ENCODE measurements at regions not wholly inside any gene's neighbourhood (a gene's known extent, or its start where the extent isn't known, plus 50 kb on each side); places are given as distances from the start of the nearest gene placed in this dataset.
"Not testable (repeated sequence)": the region's sequence is repeated elsewhere in the genome, so short reads cannot be mapped to it uniquely, and the experiment has no call there.

DNA sequence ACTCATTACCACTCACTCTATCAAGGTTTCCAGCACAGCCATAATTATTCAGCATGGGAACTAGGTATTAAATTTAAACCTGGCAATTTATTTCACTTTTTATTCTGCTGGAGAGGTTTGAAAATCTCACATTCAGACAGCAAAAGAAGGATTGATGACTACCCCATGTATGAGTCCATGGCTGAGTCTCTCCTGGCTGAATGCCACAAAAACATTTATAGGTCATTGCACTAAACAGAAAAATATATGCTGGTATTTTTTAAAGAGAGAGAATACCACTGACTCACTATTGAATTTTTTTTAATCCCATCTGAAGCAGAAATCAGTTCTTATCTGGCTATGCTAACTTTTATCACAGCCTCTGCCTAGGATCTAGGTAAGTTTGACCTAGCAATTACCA is 336.3 kb downstream of the PPP1R3A start:
- DNase-seq, result no peak

DNA sequence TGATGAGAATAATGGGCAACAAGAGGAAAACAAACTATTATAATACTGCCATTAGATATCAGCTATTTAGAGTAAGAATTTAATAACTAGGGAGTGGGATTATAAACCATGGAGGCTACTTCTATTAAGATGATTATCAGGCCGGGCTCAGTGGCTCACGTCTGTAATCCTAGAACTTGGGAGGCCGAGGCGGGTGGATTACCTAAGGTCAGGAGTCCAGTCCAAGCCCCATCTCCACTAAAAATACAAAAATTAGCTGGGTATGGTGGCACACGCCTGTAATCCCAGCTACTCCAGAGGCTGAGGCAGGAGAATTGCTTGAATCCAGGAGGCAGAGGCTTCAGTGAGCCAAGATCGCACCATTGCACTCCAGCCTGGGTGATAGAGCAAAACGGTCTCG is 355.6 kb downstream of the PPP1R3A start:
- not testable (repeated sequence) for DNase-seq

DNA sequence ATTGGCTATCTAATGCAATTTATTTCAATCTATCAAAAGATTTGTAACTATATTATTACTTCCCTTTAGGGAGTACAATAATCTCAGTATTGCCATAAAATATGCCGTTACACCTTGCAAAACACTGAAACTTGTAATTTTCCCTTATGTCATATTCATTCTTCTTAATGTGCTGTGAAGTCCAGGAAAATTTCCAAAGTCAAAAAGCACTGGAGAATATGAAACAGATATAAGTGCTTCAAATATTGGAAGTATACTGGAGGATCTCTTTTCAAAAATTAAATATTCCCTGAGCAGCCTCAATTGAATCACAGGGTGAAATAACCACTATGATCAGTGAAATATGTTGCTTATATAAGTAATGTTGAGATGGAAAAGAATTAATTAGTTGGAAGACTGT is 356.0 kb downstream of the PPP1R3A start:
- no peak for DNase-seq

DNA sequence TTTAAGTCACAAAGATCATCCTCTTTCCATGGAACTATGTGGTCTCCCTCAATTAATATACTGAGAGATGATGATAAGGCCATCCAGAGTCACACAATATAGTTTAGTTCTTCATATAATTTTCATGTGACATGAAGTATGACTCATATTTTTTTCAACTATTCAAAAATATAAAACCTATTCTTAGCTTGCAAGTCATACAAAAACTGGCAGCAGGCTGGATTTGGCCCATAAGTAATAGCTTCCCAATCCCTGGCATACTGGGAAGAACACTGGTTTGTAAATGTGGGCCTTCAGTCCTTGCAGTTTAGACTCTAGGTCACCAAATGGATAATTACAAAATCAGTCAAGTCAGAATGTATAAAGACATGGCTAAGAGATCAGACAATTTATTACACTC is 356.6 kb downstream of the PPP1R3A start:
- no peak for DNase-seq

DNA sequence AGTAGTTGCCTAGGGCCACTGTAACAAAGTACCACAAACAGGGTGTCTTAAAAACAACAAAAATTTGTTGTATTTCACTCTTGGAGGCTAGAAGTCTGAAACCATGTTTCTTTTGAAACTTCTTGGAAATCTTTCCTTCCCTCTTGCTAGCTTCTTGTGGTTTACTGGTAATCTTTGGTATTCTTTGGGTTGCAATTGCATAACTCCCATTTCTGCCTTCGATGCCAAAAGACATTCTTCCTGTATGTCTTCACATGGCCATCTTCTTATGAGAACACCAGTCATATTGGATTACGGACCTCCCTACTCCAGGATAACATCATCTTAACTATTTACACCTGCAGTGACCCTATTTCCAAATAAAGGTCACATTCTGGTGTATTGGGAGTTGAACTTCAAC is 357.4 kb downstream of the PPP1R3A start:
- DNase-seq, result no peak

DNA sequence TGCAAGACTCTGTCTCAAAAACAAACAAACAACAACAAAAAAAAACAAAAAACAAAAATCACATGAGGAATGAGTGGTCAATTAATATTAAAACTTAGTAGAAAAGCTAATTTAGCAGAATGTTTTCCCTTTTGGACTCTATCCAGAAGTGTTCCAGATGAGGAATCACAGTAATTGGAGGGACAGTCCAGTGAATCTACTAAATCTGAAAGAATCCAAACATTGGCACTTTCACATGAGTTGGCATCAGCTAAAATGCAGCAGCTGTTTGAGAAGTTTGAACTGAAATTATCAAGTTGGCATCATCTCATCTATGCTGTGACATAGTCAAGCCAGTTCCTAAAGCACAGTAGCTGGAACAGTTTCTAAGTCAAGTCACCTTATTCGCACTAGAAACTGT is 367.8 kb downstream of the PPP1R3A start:
- DNase-seq, result no peak

DNA sequence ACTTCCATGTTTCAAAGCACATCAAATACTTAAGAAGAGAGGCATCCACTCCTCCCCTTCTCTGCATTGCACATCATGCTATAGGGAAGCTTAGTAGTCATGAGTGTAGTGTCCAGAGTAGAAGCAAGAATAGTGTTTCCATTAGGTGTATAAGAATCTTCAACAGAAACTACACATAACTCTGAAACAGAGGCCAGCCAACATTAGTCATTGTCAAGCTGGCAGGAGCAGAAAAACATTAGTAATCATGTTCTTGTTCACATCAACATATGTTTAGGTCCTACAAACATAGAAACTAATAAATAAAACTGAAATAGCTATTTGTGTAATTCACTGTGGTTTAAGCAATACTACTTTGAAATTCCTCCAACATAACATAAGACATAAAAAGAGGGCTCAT is 370.2 kb downstream of the PPP1R3A start:
- no peak for DNase-seq

DNA sequence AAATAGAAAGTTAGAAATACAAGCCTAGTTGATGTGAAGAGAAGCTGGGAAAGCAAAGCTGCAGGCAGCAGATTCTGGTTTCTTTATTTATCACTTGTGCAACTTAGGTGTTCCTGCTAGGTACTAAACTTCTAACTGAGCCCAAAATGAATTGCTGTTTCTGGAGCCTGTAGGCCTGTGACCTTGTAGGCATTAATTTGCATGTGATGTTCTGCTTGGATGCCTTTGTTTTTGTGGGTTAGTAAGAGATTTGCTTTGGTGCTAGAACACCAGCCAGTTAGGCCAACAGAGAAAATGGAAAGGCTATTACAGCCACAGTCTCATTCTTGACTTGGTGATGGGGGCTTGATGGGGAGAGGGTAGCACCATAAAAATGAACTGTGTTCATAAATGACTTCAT is 370.7 kb downstream of the PPP1R3A start:
- no peak for DNase-seq

DNA sequence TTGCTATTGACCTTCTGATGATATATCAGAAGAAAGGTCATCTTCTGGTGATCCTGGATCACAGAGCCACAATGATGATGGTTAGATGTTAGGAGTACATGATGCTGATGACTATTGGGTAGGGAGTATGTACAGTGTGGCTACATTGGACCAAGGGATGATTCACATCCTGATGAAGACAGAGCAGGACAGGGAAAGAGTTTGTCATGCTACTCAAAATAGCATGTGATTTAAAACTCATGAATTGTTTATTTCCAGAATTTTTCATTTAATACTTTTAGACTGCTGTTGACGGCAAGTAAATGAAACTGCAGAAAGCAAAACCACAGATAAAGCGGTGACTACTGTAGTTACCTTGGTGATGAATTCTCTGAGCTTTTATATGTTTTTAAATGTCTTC is 397.3 kb downstream of the PPP1R3A start:
- DNase-seq, result no peak

DNA sequence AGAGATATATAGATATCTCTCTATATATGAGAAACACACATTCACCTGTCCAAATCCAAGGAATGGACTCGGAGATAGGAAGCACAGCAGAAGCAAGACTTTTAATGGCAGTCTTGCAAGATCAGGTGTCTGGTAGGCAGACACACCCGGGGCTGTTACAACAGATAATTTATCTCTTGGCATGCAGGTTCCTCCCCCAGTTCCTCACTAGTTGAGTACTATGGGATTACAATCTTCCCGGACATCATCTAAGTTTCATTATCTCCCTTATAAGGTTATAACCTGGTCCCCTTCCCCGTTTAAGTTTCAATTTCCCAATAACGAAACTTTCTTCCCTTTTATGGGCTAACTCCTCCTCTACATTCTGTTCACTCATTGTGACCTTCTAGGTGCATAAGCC is 399.3 kb downstream of the PPP1R3A start:
- DNase-seq, result no peak

DNA sequence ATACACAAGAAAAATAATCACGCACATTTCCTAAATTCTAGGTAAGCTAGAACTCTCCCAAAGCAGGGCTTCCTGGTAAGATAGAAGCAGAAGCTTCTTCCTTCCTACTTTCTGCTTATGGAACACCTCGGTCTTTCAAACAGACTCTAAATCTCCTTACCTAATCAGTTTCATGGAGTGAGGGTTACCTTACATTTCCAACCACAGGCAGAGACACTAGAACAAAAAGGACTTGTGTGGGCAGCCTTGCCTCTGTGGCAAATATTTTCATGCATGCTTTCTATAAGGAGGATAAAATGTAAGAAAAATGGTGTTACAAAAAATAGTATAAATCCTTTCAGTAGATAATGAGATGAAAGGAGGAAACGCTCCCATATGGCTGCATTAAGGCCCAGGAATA is 386.3 kb upstream of the SMIM30 start:
- DNase-seq, result no peak

DNA sequence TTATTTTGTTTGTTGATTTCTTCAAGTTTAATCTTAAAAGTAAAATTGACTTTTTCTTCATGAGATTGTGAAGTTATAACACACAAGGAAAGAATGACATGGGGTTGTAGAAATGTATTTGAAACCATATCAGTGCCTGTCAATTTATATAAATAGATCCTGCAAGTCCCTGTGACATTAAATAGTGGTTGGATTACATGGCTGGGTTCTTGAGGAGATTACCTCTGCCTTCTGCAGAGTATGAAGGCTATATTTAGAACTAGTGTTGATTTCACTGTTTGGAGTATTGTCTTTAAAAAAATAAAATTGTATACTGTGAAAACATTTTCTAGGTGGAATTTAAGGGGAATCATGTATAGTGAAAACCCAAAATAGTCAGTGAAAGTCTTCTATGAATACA is 385.8 kb upstream of the SMIM30 start:
- no peak for DNase-seq

DNA sequence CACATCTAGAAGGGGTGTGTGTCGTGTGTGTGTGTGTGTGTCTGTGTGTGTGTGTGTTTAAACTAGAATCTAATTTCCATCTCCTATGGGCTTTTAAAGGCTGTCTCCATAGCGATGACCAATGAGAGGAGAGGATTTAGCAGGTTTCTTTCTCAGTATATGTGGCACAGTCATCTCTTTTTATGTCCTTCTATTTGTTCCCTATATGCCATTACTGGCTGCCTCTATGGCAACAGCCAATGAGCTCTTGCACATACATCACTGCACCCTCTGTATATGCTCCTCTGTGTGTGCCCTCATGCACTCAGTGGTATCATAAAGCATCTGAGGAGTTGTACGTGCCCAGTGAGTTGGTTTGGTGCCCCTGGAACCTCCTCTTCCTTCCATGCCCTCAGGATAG is 378.2 kb upstream of the SMIM30 start:
- not testable (repeated sequence) for DNase-seq

DNA sequence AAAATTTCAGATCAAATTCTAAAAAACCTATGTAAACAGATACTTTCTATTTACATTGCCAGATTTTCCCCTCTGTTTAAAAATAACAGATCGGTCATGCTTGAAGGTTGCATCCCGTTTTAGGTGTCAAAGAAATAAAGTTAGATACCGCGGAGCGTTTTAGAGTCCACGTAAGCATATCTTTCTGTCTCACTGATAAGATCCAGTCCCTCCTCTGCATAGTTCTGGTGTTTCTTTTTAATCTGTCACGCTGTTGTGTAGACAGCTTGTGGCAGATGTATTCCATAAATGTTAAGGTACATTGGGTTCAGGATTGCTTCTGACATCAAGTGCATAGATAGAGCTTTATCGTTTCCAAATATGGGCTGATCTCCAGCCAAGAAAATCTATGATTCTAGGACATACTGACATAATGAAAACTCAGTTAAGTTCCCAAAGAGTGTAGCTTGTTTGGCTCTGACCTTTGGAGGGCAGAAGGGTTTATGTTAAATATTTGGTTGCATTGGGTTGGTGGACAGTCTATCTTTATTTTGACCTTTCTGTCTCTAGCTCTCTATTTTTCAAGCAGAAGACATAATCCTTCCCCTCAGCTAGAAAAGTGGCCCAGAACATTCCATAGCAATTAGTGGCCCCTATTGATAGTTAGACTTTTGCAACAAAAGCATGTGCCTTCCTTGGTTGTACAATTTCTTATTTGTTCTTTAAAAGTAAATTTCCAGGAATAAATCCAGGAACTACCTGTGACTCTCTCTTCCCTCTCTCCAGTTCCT is 376.6 kb upstream of the SMIM30 start:
- not testable (repeated sequence) for DNase-seq

DNA sequence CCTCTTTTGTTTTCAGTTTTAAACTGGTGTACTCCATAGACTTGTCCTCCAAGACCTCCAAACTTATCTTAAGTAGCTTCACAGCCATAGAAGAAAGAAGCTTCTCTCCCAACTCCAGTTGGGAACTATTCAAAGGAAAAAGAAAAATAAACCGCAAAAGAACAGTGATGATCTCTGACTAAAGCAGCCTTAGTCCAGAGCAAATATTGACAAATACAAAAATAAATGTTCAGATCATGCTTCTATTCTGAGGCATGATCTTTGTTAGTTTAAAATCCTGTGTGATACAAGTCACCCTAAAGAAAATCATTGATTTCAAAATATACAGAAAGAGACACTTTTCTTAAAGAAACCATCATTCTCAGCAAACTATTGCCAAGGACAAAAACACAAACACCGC is 373.0 kb upstream of the SMIM30 start:
- no peak for DNase-seq

DNA sequence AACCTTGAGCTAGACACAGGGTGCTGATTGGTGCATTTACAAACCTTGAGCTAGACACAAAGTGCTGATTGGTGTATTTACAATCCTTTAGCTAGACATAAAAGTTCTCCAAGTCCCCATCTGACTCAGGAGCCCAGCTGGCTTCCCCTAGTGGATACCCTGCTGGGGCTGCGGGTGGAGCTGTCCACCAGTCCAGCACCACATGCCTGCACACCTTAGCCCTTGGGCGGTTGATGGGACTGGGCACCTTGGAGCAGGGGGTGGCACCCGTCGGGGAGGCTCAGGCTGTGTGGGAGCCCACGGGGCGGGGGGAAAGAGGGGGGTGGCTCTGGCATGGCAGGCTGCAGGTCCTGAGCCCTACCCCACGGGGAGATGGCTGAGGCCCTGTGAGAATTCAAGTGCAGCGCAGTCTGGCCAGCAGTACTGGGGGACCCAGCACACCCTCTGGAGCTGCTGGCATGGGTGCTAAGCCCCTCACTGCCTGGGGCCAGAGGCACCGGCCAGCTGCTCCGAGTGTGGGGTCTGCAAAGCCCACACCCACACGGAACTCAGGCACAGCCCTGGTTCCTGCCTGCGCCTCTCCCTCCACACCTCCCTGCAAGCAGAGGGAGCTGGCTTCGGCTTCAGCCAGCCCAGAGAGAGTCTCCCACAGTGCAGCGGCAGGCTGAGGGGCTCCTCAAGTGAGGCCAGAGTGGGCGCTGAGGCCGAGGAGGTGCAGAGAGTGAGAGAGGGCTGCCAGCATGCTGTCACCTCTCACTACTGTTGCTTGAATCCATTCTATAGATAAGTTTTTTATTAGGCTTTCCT is 369.8 kb upstream of the SMIM30 start:
- no peak for DNase-seq

DNA sequence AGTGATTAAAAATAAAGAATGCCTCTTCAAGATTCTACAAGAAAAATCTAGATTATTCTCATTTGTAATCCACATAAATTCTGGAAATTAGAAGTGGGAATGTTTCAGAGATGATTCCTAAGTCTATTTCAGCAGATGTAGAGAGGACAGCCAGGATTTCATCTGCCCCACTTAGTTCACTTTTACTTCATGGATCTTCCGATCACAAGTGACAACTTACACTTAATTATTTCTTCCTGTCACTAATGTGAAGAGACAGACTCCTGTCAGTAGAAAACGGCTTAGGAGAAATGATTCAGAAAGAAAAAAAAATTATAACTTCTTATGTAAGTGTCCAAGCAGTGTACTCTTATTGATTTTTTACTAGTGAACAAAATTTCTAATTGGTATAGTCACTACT is 368.2 kb upstream of the SMIM30 start:
- DNase-seq, result no peak

DNA sequence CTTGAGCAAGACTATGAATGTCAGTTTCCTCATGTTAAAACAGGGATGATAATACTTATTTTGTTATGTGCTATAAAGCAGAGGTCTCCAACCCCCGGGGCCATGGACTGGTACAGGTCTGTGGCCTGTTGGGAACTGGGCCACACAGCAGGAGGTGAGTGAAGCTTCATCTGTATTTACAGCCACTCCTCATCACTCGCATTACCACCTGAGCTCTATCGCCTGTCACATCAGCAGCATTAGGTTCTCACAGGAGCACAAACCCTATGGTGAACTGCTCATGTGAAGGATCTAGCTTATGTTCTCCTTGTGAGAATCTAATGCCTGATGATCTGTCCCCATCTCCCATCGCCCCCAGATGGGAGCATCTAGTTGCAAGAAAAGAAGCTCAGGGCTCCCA is 365.3 kb upstream of the SMIM30 start:
- DNase-seq, result no peak

DNA sequence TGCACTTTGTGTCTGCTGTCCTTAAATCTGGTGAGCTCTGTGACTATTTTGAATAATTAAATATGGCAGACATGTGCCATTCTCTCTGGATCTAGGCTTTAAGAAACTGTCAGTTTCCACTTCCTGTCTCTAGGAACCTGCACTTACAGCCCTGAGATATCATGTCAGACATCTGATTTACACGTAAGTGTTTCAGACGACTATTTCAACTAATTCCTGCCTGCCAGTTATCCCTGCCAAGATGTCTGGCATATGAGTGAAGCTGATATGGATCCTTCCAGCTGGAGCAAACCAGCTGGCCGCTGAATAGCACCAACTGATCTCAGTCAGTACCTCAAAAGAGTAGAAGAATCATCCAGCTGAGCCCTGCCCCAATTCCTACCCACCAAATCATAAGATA is 362.2 kb upstream of the SMIM30 start:
- DNase-seq, result no peak

DNA sequence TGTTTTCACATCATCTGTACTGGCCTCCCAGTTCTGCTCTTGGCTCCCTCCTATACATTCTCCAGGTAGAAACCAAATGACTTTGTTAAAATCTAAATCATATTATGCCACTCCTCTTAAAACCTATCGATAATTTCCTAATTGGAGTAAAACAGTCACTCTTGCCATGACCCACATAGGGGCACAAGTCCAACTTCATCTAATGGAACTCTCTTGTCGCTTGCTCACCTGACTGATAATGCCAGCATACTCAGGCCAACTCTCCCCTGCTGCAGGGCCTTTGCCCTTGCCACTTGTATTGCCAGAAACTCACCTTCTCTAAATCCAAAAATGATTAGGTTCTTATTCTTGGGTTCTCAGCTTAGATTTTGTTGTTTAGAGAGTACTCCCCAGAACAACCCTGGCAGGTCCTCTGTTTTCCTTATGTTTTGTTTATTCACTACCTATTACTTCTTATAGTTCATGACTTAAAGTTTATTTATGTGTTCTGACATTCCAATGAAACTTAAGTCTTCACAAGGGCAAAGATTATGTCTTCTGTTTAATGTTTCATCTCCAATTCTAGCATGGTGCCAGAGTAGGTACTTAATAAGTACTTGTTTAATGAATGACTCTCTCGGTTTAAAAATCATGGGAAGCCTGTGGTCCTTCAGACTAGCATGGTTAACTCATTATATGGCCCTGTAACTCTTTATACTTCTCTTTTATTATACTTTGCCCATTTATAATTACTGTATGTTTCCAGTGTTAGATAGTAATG is 345.9 kb upstream of the SMIM30 start:
- no peak for DNase-seq

DNA sequence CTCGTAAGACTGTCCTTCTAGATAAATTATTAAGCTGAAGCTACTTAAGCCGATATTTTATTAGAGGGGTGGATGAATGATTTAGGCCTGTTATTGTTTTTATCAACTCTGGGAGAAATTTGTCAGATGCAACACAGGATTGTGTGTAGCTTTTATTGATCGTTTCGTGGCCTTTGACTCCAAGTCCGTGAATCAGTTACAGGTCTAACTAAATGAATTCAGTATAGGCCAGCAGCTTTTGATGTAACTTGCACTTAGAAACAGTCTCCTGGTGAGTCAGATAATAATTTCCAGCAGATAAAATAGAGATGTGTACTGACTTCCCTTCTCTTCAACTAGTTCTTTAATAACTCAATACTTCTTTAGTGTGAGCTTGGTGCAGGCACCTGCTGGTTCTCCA is 341.7 kb upstream of the SMIM30 start:
- no peak for DNase-seq

DNA sequence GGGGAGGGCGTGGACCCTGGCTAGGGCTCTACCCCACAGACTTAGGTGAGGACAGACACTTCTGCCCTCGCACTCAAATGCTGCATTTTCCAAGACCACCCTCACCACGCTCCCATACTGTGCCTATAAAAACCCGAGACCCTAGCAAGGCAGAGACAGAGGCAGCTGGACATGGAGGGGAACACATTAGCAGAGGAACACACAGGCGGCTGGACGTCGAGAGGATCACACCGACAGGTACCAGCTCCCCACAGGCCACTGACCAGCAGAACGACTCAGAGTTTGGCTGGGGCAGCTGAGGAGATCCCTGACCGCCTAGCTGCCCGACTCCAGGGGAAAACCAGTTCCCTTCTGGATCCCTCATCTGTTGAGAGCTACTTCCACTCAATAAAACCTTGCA is 338.2 kb upstream of the SMIM30 start:
- no peak for DNase-seq

DNA sequence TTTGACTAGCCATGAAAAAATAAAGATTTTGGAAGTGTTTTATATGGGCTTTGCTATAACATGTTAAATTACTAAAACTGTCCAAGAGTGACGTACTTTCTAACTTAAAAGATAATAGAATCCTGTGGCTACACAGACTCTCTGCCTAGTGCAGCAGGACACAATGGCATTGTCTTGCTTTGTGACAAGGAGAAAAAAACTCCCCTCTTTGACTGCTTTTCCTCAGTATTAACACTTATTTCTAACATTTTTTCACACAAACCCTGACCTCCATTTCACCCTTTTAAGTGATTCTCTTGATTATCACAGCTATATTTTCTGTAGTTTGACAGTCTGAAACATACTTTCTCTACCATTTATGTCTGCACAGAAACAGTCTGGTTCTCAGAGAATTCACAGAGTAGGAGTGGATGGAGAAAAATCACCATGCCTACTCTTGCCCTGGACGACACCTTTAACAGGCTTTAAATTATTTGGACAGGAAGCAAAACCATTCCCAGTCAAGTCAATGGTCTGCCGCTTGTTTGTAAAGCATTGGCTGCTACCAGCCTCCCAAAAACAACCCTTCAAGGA is 336.3 kb upstream of the SMIM30 start:
- no peak for DNase-seq

DNA sequence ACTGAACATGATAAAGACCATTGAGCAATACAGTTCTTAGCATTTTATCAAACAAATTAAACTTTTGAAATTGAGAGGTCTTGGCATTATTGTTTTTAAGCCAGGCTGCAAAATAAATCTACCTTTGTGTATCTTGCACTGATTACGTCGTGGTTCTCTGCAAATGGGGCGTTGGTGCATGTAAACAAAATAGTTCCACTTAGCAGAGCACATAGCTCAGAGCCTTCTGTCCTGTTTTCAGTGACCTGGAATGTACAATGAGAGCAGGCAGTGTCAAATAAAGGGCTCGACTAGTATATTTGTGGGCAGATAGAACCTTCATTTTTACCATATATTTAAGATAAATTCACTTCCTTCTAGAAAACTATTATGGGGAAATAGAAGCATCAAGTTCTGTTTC is 333.9 kb upstream of the SMIM30 start:
- DNase-seq, result no peak
